ENCODE measurements at regions not wholly inside any gene's neighbourhood (a gene's known extent, or its start where the extent isn't known, plus 50 kb on each side); places are given as distances from the start of the nearest gene placed in this dataset.

DNA sequence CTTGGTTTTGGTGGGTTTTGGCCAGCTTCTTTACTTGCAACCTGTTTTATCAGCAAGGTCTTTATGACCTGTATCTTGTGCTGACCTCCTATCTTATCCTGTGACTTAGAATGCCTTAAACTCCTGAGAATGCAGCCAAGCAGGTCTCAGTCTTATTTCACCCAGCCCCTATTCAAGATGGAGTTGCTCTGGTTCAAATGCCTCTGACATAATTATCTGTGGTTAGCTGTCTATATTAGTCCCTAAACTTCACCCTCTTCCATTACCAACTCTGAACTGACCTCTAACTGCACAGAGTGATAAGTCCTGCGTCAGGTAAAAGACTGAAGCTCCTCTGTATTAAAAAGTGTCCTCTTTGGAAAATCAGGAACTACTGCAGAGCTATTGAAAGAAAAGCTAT, 61.9 kb upstream of the CD96 start:
- no peaks in the 10 kb centered on the region for H3K36me3 ChIP-seq (replicated peaks; ENCODE audit: low read depth, low read length)
- no peaks in the 10 kb centered on the region for H3K4me1 ChIP-seq (ENCODE audit: low read length)
- no peaks in the 10 kb centered on the region for H3K27me3 ChIP-seq (ENCODE audit: low read depth, low read length)
- TF ChIP-seq EZH2phosphoT487 (IDR thresholded peaks at IDR 0.05; ENCODE audit: low read depth), result no peak
- no peak for TF ChIP-seq CTCF (IDR thresholded peaks at IDR 0.05; ENCODE audit: low read depth, low read length)
- H3K4me2 ChIP-seq (ENCODE audit: low read length), result no peak overlapping the region
- H3K4me3 ChIP-seq (ENCODE audit: low read length), result no peak overlapping the region
- no peaks in the 10 kb centered on the region for H3K79me2 ChIP-seq (ENCODE audit: low read length)
- no peak overlapping the region for H3K27ac ChIP-seq (ENCODE audit: low read length)
- H3K9ac ChIP-seq (ENCODE audit: low read length), result no peak overlapping the region
- H3K9me3 ChIP-seq (ENCODE audit: insufficient read depth, low read length), result no peaks in the 10 kb centered on the region
- H2AFZ ChIP-seq (ENCODE audit: low read depth, low read length), result no peak overlapping the region
- H4K20me1 ChIP-seq (ENCODE audit: insufficient read depth, low read length), result no peaks in the 10 kb centered on the region

GRCh38 chr3:111481551-111481950, 60.4 kb upstream of the CD96 start:
- no peak overlapping the region for H3K4me3 ChIP-seq (ENCODE audit: low read length)
- no peak overlapping the region for H3K27ac ChIP-seq (ENCODE audit: low read length)
- H3K9ac ChIP-seq (ENCODE audit: low read length), result no peak overlapping the region
- no peaks in the 10 kb centered on the region for H4K20me1 ChIP-seq (ENCODE audit: insufficient read depth, low read length)
- H3K4me1 ChIP-seq (ENCODE audit: low read length), result no peaks in the 10 kb centered on the region
- no peaks in the 10 kb centered on the region for H3K36me3 ChIP-seq (replicated peaks; ENCODE audit: low read depth, low read length)
- H3K27me3 ChIP-seq (ENCODE audit: low read depth, low read length), result no peaks in the 10 kb centered on the region
- no peak overlapping the region for H3K4me2 ChIP-seq (ENCODE audit: low read length)
- no peak overlapping the region for H2AFZ ChIP-seq (ENCODE audit: low read depth, low read length)
- no peaks in the 10 kb centered on the region for H3K79me2 ChIP-seq (ENCODE audit: low read length)
- no peak for TF ChIP-seq CTCF (IDR thresholded peaks at IDR 0.05; ENCODE audit: low read depth, low read length)
- TF ChIP-seq EZH2phosphoT487 (IDR thresholded peaks at IDR 0.05; ENCODE audit: low read depth), result no peak
- H3K9me3 ChIP-seq (ENCODE audit: insufficient read depth, low read length), result no peaks in the 10 kb centered on the region

GRCh38 chr3:111482574-111482973, 59.4 kb upstream of the CD96 start:
- no peaks in the 10 kb centered on the region for H3K27me3 ChIP-seq (ENCODE audit: low read depth, low read length)

DNA sequence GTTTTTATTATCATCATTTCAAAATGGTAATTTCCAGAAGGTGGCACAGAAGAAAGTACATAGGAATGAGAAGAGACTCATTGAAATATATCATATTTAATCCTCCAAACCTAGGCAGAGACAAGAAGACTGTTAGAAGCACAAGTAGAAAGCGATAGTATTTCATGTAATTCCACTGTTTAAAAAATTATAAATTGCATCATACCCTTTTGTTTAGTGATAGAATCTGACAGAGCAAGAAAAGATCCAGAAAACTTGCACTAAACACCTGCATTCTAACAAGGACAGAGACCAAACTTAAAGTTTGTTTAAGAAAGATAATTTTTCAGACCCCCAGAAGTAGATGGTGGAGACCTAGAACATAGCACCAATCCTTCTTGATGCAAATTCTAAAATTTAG, 56.9 kb upstream of the CD96 start:
- no peak for TF ChIP-seq EZH2phosphoT487 (IDR thresholded peaks at IDR 0.05; ENCODE audit: low read depth)
- no peak for TF ChIP-seq CTCF (IDR thresholded peaks at IDR 0.05; ENCODE audit: low read depth, low read length)
- Histone ChIP-seq H3K4me2 (ENCODE audit: low read length) (no peak overlapping the region), H3K36me3 (replicated peaks; ENCODE audit: low read depth, low read length) (no peaks in the 10 kb centered on the region), H3K9me3 (ENCODE audit: insufficient read depth, low read length) (no peaks in the 10 kb centered on the region), H2AFZ (ENCODE audit: low read depth, low read length) (no peak overlapping the region), H3K4me1 (ENCODE audit: low read length) (no peaks in the 10 kb centered on the region), H4K20me1 (ENCODE audit: insufficient read depth, low read length) (no peaks in the 10 kb centered on the region), H3K4me3 (ENCODE audit: low read length) (no peak overlapping the region), H3K27ac (ENCODE audit: low read length) (no peak overlapping the region), H3K9ac (ENCODE audit: low read length) (no peak overlapping the region), H3K27me3 (ENCODE audit: low read depth, low read length) (no peaks in the 10 kb centered on the region), H3K79me2 (ENCODE audit: low read length) (no peaks in the 10 kb centered on the region)

More at GRCh38 chr3:111482574-111482973, 59.4 kb upstream of the CD96 start:
- Histone ChIP-seq H3K4me2 (ENCODE audit: low read length) (no peak overlapping the region), H3K9me3 (ENCODE audit: insufficient read depth, low read length) (no peaks in the 10 kb centered on the region), H3K27ac (ENCODE audit: low read length) (no peak overlapping the region), H3K36me3 (replicated peaks; ENCODE audit: low read depth, low read length) (no peaks in the 10 kb centered on the region), H4K20me1 (ENCODE audit: insufficient read depth, low read length) (no peaks in the 10 kb centered on the region), H3K9ac (ENCODE audit: low read length) (no peak overlapping the region), H3K4me3 (ENCODE audit: low read length) (no peak overlapping the region), H3K4me1 (ENCODE audit: low read length) (no peaks in the 10 kb centered on the region), H2AFZ (ENCODE audit: low read depth, low read length) (no peak overlapping the region), H3K79me2 (ENCODE audit: low read length) (no peaks in the 10 kb centered on the region)
- no peak for TF ChIP-seq EZH2phosphoT487 (IDR thresholded peaks at IDR 0.05; ENCODE audit: low read depth)
- TF ChIP-seq CTCF (IDR thresholded peaks at IDR 0.05; ENCODE audit: low read depth, low read length), result no peak

All from OCI-LY3 (cell line).